Stomach (tissue), 8 donors: ENCODE measurements at regions not wholly inside any gene's neighbourhood (a gene's known extent, or its start where the extent isn't known, plus 50 kb on each side); places are given as distances from the start of the nearest gene placed in this dataset.

Source experiments
- DNase-seq, 2 donors: peaks; one replicate each; pipeline versions ENCODE4 v3.0.0 to v3.0.0-alpha.2; 2013 to 2019
- H3K27ac ChIP-seq, 5 donors: fragments of 200-600 bp in 4 of 5; sonication (generic) in 4 of 5; one replicate each; pipeline ENCODE4 v1.5.1; 2013 to 2019; ENCODE audit warnings: mild to moderate bottlenecking in 1 of 5, moderate library complexity in 1 of 5
- H3K27me3 ChIP-seq, 3 donors: fragments of 200-600 bp; sonication (generic); one replicate each; pipeline ENCODE4 v1.5.1; 2017 to 2019; ENCODE audit warnings: mixed run types in 1 of 3
- H3K36me3 ChIP-seq, 4 donors: fragments of 200-600 bp; sonication (generic); 1 replicate in 3 of 4; 2 replicates in 1 of 4; pipeline ENCODE4 v1.5.1; 2016 to 2019
- H3K4me1 ChIP-seq, 4 donors: fragments of 200-600 bp; sonication (generic); one replicate each; pipeline ENCODE4 v1.5.1; 2016 to 2019
- H3K4me3 ChIP-seq, 4 donors: fragments of 200-600 bp; sonication (generic) in 3 of 4; one replicate each; pipeline ENCODE4 v1.5.1; 2016 to 2019; ENCODE audit warnings: mild to moderate bottlenecking in 1 of 4
- H3K9me3 ChIP-seq, 4 donors: fragments of 200-600 bp; sonication (generic); one replicate each; pipeline ENCODE4 v1.5.1; 2016 to 2019
- CTCF ChIP-seq, 7 experiments: fragments of 450-650 bp in 4 of 7; fragments of 200-600 bp in 3 of 7; sonication (generic) in 3 of 7; IDR thresholded peaks; one replicate each; pipeline ENCODE4 v1.5.1; 2016 to 2019; ENCODE audit warnings: antibody characterized with exemption in 7 of 7, control low read depth in 2 of 7, mild to moderate bottlenecking in 1 of 7
- EP300 ChIP-seq: sonication (generic); formaldehyde crosslinking; IDR thresholded peaks from one replicate; pipeline ENCODE4 v1.6.1; 2017; ENCODE audit warnings: antibody characterized with exemption
- POLR2A ChIP-seq, 4 donors: fragments of 450-650 bp; IDR thresholded peaks; one replicate each; pipeline ENCODE4 v1.6.1; 2016; ENCODE audit warnings: antibody characterized with exemption in 4 of 4, control low read depth in 2 of 4, mild to moderate bottlenecking in 1 of 4, moderate library complexity in 1 of 4
- POLR2AphosphoS5 ChIP-seq, 3 donors: sonication (generic); formaldehyde crosslinking; IDR thresholded peaks; one replicate each; pipeline ENCODE4 v1.6.1; 2016; ENCODE audit warnings: antibody characterized with exemption in 3 of 3
- WGBS, 5 donors: extraction: QIAGEN DNeasy Blood & Tissue Kit in 3 of 5; methylation state at CpG; one replicate each; pipeline versions ENCODE4 v1.1.5 to v1.1.7; 2013 to 2018; 5-methylcytosine and 5-hydroxymethylcytosine counted together
- intact Hi-C: fragments of 100-400 bp; cut with DNase I; formaldehyde crosslinking; loops from one replicate; pipeline ENCODE4 v1.15.1; 2023; ENCODE audit warnings: low total_unique reads
- donor health status: healthy with polysubstance abuse.
- donor health status: Bipolar disorder and iron deficiency.
- donor health status: healthy.

- no peak for DNase-seq
- H3K9me3 ChIP-seq, result no peaks in the 10 kb centered on the region
- no peaks in the 10 kb centered on the region for H3K36me3 ChIP-seq
- no peak for TF ChIP-seq CTCF (IDR thresholded peaks at IDR 0.05)
- TF ChIP-seq EP300, result no peak
- no peak for TF ChIP-seq POLR2A (IDR thresholded peaks at IDR 0.05)
- TF ChIP-seq POLR2AphosphoS5 (IDR thresholded peaks at IDR 0.05), result no peak
- WGBS, 5 donors, result 69 to 83% (median 72%) methylated on average over 17 of the region's 17 CpGs
- peaks cover 0 to 45% (median 0%) of the 10 kb centered on the region in 3 donors for H3K27me3 ChIP-seq
- no peaks in the 10 kb centered on the region for H3K4me1 ChIP-seq
- no peak overlapping the region for H3K27ac ChIP-seq
- intact Hi-C loops, result no loop called here
- no peak overlapping the region for H3K4me3 ChIP-seq
Measured at GRCh38 chr3:127065561-127066290, 82.8 kb downstream of the PLXNA1 start.

- Histone ChIP-seq H3K27me3 (peaks cover 0 to 54% (median 0%) of the 10 kb centered on the region in 3 donors), H3K27ac (no peak overlapping the region), H3K4me1 (no peaks in the 10 kb centered on the region), H3K9me3 (no peaks in the 10 kb centered on the region), H3K4me3 (no peak overlapping the region), H3K36me3 (no peaks in the 10 kb centered on the region)
- TF ChIP-seq POLR2AphosphoS5 (IDR thresholded peaks at IDR 0.05), result no peak
- TF ChIP-seq EP300, result no peak
- no peak for TF ChIP-seq POLR2A (IDR thresholded peaks at IDR 0.05)
- TF ChIP-seq CTCF (IDR thresholded peaks at IDR 0.05), result no peak
- no peak for DNase-seq
- intact Hi-C loops, result no loop called here
Measured at GRCh38 chr3:127066635-127067034, 83.7 kb downstream of the PLXNA1 start.

- Histone ChIP-seq H3K27ac (no peak overlapping the region), H3K4me3 (no peak overlapping the region), H3K9me3 (no peaks in the 10 kb centered on the region), H3K27me3 (peaks cover 0 to 60% (median 0%) of the 10 kb centered on the region in 3 donors), H3K36me3 (no peaks in the 10 kb centered on the region), H3K4me1 (no peaks in the 10 kb centered on the region)
- WGBS, 5 donors, result 81 to 94% (median 89%) methylated on average over 8 to 10 of the region's 10 CpGs
- peak in 1 of 2 donors; percentile 29 for DNase-seq
- TF ChIP-seq EP300 (no peak), CTCF (IDR thresholded peaks at IDR 0.05) (no peak), POLR2AphosphoS5 (IDR thresholded peaks at IDR 0.05) (no peak), POLR2A (IDR thresholded peaks at IDR 0.05) (no peak)
- intact Hi-C loops, result no loop called here
Measured at GRCh38 chr3:127067116-127067910, 84.4 kb downstream of the PLXNA1 start.

GRCh38 chr3:127068111-127068810 lies 85.3 kb downstream of the PLXNA1 start:
- Histone ChIP-seq H3K9me3 (no peaks in the 10 kb centered on the region), H3K27me3 (peaks cover 0 to 60% (median 0%) of the 10 kb centered on the region in 3 donors), H3K4me1 (no peaks in the 10 kb centered on the region), H3K36me3 (no peaks in the 10 kb centered on the region), H3K4me3 (no peak overlapping the region), H3K27ac (no peak overlapping the region)
- WGBS, 5 donors, result 75 to 85% (median 80%) methylated on average over 12 to 15 of the region's 15 CpGs
- intact Hi-C loops, result no loop called here
- no peak for DNase-seq
- no peak for TF ChIP-seq POLR2AphosphoS5 (IDR thresholded peaks at IDR 0.05)
- TF ChIP-seq CTCF (IDR thresholded peaks at IDR 0.05), result no peak
- no peak for TF ChIP-seq POLR2A (IDR thresholded peaks at IDR 0.05)
- TF ChIP-seq EP300, result no peak
